ENCODE measurements at regions not wholly inside any gene's neighbourhood (a gene's known extent, or its start where the extent isn't known, plus 50 kb on each side); places are given as distances from the start of the nearest gene placed in this dataset.
"Not testable (repeated sequence)": the region's sequence is repeated elsewhere in the genome, so short reads cannot be mapped to it uniquely, and the experiment has no call there.

- DNase-seq, result no peak
Observed at GRCh38 chr6:30832864-30833263, 51.5 kb upstream of the DDR1 start.

- DNase-seq, result no peak
Observed at GRCh38 chr6:30830438-30830837, 53.9 kb upstream of the DDR1 start.

GRCh38 chr6:30829639-30830255 lies 54.6 kb upstream of the DDR1 start:
- DNase-seq, result no peak

GRCh38 chr6:30829033-30829432 lies 55.3 kb upstream of the DDR1 start:
- no peak for DNase-seq

- peak in 50 of 51 donors; percentile 29 to 93 (median 76) for DNase-seq
Observed at GRCh38 chr6:30828027-30828962, 56.0 kb upstream of the DDR1 start.

- no peak for DNase-seq
Observed at GRCh38 chr6:30826961-30827342, 57.4 kb upstream of the DDR1 start.

GRCh38 chr6:30824698-30825097 lies 59.6 kb upstream of the DDR1 start:
- DNase-seq, result no peak

GRCh38 chr6:30823534-30823865 lies 60.8 kb upstream of the DDR1 start:
- no peak for DNase-seq

- peak in 2 of 51 donors; percentile 2 to 9 for DNase-seq
Observed at GRCh38 chr6:30821862-30822784, 62.2 kb upstream of the DDR1 start.

- no peak for DNase-seq
Observed at GRCh38 chr6:30820193-30820592, 64.1 kb upstream of the DDR1 start.

- DNase-seq, result no peak
Observed at GRCh38 chr6:30819297-30819917, 64.9 kb upstream of the DDR1 start.

- DNase-seq, result no peak
Observed at GRCh38 chr6:30818391-30818841, 65.9 kb upstream of the DDR1 start.

GRCh38 chr6:30816791-30817739 lies 67.3 kb upstream of the DDR1 start:
- DNase-seq, result no peak

- DNase-seq, result not testable (repeated sequence)
Observed at GRCh38 chr6:30816296-30816695, 68.0 kb upstream of the DDR1 start.

GRCh38 chr6:30815041-30815742 lies 69.1 kb upstream of the DDR1 start:
- not testable (repeated sequence) for DNase-seq

GRCh38 chr6:30814146-30815040 lies 69.9 kb upstream of the DDR1 start:
- peak in 2 of 51 donors; percentile 2 to 15 for DNase-seq

GRCh38 chr6:30813631-30814145 lies 69.3 kb upstream of the IER3 start:
- DNase-seq, result no peak

- DNase-seq, result no peak
Observed at GRCh38 chr6:30810813-30811339, 66.5 kb upstream of the IER3 start.
